CD4-positive, alpha-beta memory T cell (primary cell): ENCODE measurements at regions not wholly inside any gene's neighbourhood (a gene's known extent, or its start where the extent isn't known, plus 50 kb on each side); places are given as distances from the start of the nearest gene placed in this dataset.
A peak's percentile ranks its signal among the peaks of the same experiment; 100 is the strongest.
"Not testable (repeated sequence)": the region's sequence is repeated elsewhere in the genome, so short reads cannot be mapped to it uniquely, and the experiment has no call there.

ENCODE experiments used
- CTCF ChIA-PET: fragments of 350-600 bp; sonication (Branson Sonifier 250); formaldehyde crosslinking; loops from one replicate; lab custom pipeline; 2021; ENCODE audit warnings: inconsistent platforms; ENCODE audit not compliant: partially characterized antibody; lab: Charles Lee
- POLR2A ChIA-PET: fragments of 350-600 bp; sonication (Branson Sonifier 250); formaldehyde crosslinking; loops from one replicate; lab custom pipeline; 2021; ENCODE audit not compliant: partially characterized antibody; lab: Charles Lee
- DNase-seq, 5 donors: peaks; one replicate each; pipeline versions ENCODE4 v3.0.0 to v3.0.0-alpha.2; 2020 to 2022; ENCODE audit warnings: mixed read lengths in 1 of 5
- H3K27ac ChIP-seq: one replicate; pipeline ENCODE4 v1.7.0; 2013; ENCODE audit warnings: low read depth, low read length
- H3K27me3 ChIP-seq: 2 replicates; pipeline ENCODE4 v1.7.0; 2013; ENCODE audit warnings: mild to moderate bottlenecking, low read length, moderate library complexity; ENCODE audit not compliant: insufficient read depth
- H3K36me3 ChIP-seq: 2 replicates; pipeline ENCODE4 v1.7.0; 2013; ENCODE audit warnings: mild to moderate bottlenecking, low read length, moderate library complexity; ENCODE audit not compliant: insufficient read depth
- H3K4me1 ChIP-seq: 2 replicates; pipeline ENCODE4 v1.7.0; 2013; ENCODE audit warnings: mild to moderate bottlenecking, low read length, moderate library complexity; ENCODE audit not compliant: insufficient read depth
- H3K4me3 ChIP-seq, 2 donors: one replicate each; pipeline ENCODE4 v1.7.0; 2013; ENCODE audit warnings: low read length in 2 of 2, mild to moderate bottlenecking in 1 of 2
- H3K9me3 ChIP-seq, 2 donors: one replicate each; pipeline ENCODE4 v1.7.0; 2013; ENCODE audit warnings: low read length in 2 of 2, control low read depth in 1 of 2; ENCODE audit not compliant: control insufficient read depth in 1 of 2
- H3K27ac Mint-ChIP-seq, 7 donors: one replicate each; pipeline ENCODE4 v1.8.0; 2020 to 2021; ENCODE audit warnings: mixed read lengths in 7 of 7, mild to moderate bottlenecking in 6 of 7, inconsistent platforms in 3 of 7, moderate library complexity in 3 of 7
- H3K27me3 Mint-ChIP-seq, 2 donors: one replicate each; pipeline ENCODE4 v1.8.0; 2020 to 2021; ENCODE audit warnings: mixed read lengths in 2 of 2
- H3K36me3 Mint-ChIP-seq, 2 donors: one replicate each; pipeline ENCODE4 v1.8.0; 2020 to 2021; ENCODE audit warnings: mixed read lengths in 2 of 2, inconsistent platforms in 1 of 2, mild to moderate bottlenecking in 1 of 2
- H3K4me1 Mint-ChIP-seq, 4 donors: one replicate each; pipeline ENCODE4 v1.8.0; 2020 to 2021; ENCODE audit warnings: mixed read lengths in 4 of 4, mild to moderate bottlenecking in 1 of 4
- H3K4me3 Mint-ChIP-seq, 8 donors: one replicate each; pipeline ENCODE4 v1.8.0; 2020 to 2021; ENCODE audit warnings: mixed read lengths in 8 of 8, mild to moderate bottlenecking in 7 of 8, moderate library complexity in 6 of 8, inconsistent platforms in 3 of 8
- H3K9me3 Mint-ChIP-seq, 8 donors: one replicate each; pipeline ENCODE4 v1.8.0; 2020 to 2021; ENCODE audit warnings: mixed read lengths in 8 of 8, mild to moderate bottlenecking in 5 of 8, inconsistent platforms in 3 of 8, moderate library complexity in 1 of 8
- intact Hi-C: fragments of 100-400 bp; cut with micrococcal nuclease; formaldehyde crosslinking; loops from one replicate; pipeline ENCODE4 v1.15.1; 2023

DNA sequence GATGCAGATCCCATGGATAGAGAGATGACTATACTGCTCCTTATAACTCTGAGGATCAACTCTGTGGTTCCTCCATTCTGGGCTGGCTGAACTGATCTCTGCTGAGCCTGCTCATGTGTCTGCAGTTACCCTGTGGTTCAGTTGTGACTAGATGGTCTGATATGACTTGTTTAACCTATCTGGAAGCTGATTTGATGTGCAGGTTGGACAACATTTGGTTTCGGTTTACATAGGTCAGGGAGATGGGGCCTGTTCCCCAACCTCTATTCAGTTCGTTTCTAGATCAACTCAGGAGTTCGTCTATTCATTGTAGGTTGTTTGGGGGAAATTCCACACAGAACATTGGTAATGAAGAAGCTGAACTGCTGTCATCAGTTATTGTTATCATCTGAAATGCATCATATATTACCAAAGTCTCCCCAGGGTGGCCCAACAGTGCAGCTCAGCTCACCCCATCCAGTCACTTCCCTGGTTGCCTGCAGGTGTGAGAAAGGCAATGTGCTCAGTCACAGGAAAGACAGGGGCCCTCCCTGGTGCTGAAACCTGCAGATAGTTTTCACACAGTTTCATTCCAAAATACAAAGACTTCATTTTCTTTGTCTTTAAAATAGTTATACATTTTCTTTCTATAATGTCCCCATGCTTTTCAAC, 415.0 kb downstream of the RPIA start:
- H3K4me3 ChIP-seq, H3K27me3 ChIP-seq, CTCF ChIA-PET, H3K27ac Mint-ChIP-seq, H3K9me3 ChIP-seq, H3K4me3 Mint-ChIP-seq, H3K36me3 Mint-ChIP-seq, H3K4me1 Mint-ChIP-seq, POLR2A ChIA-PET, H3K4me1 ChIP-seq, H3K27ac ChIP-seq, DNase-seq, intact Hi-C loops, H3K36me3 ChIP-seq, H3K27me3 Mint-ChIP-seq, H3K9me3 Mint-ChIP-seq: not testable (repeated sequence)

GRCh38 chr2:89112434-89112833, 421.0 kb downstream of the RPIA start:
- CTCF ChIA-PET, intact Hi-C loops, DNase-seq, H3K27me3 Mint-ChIP-seq, H3K4me1 ChIP-seq, H3K36me3 ChIP-seq, H3K9me3 ChIP-seq, H3K27me3 ChIP-seq, H3K4me3 Mint-ChIP-seq, H3K27ac Mint-ChIP-seq, H3K27ac ChIP-seq, H3K36me3 Mint-ChIP-seq, POLR2A ChIA-PET, H3K9me3 Mint-ChIP-seq, H3K4me3 ChIP-seq, H3K4me1 Mint-ChIP-seq: not testable (repeated sequence)

DNA sequence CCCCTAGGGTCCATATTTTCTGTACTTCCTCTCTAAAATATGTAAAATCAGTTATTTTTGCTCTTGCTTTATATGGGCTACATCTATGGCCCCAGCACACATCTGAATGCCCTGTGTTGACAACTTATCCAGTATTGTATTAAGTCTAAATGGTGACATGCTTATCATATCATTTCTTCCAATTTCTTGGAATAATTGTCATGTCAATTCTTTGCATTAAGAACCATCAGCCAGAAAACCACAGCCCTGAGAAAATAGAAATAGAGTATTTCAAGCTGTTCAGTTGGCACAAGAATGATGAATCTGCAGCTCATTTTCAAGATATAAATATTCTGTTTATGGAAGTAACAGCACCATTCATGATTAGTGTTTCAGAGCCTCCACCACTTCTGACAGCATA, 421.8 kb downstream of the RPIA start:
- H3K27ac ChIP-seq, H3K36me3 ChIP-seq, H3K9me3 ChIP-seq, H3K27me3 ChIP-seq, intact Hi-C loops, DNase-seq, H3K9me3 Mint-ChIP-seq, POLR2A ChIA-PET, H3K4me3 ChIP-seq, H3K27me3 Mint-ChIP-seq, H3K36me3 Mint-ChIP-seq, CTCF ChIA-PET, H3K4me1 Mint-ChIP-seq, H3K4me1 ChIP-seq, H3K4me3 Mint-ChIP-seq: not testable (repeated sequence)
- peak overlapping the region in 1 of 7 donors; percentile 8 for H3K27ac Mint-ChIP-seq

DNA sequence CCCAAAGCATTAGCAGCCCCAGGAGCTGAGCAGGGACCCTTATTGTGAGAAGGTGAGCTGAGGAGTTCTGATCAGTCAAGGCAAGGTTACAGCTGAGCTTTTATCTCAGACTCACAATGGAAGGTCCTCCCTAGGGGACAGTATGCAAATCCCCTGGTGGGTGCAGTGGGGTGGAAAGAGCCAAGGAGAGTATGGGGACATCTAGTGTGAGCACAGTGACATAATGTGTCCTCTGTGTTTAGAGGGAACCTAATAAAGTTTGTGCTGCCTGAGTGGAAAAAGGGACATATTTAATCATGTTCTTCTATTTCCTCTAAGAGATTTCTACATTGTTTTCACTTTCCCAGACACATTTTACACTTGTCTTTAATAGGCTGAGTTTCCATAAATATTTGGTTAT, 438.0 kb downstream of the RPIA start:
- DNase-seq, H3K9me3 ChIP-seq, H3K27ac ChIP-seq, H3K4me3 Mint-ChIP-seq, H3K36me3 ChIP-seq, H3K4me3 ChIP-seq, intact Hi-C loops, H3K27me3 Mint-ChIP-seq, POLR2A ChIA-PET, H3K27me3 ChIP-seq, H3K27ac Mint-ChIP-seq, H3K9me3 Mint-ChIP-seq, CTCF ChIA-PET, H3K36me3 Mint-ChIP-seq, H3K4me1 ChIP-seq, H3K4me1 Mint-ChIP-seq: not testable (repeated sequence)

- H3K9me3 Mint-ChIP-seq, H3K27ac ChIP-seq, CTCF ChIA-PET, POLR2A ChIA-PET, H3K9me3 ChIP-seq, H3K36me3 Mint-ChIP-seq, intact Hi-C loops, DNase-seq, H3K4me1 Mint-ChIP-seq, H3K27ac Mint-ChIP-seq, H3K4me3 ChIP-seq, H3K27me3 ChIP-seq, H3K4me1 ChIP-seq, H3K27me3 Mint-ChIP-seq, H3K4me3 Mint-ChIP-seq, H3K36me3 ChIP-seq: not testable (repeated sequence)
Measured at GRCh38 chr2:89130665-89131308, 439.3 kb downstream of the RPIA start.

DNA sequence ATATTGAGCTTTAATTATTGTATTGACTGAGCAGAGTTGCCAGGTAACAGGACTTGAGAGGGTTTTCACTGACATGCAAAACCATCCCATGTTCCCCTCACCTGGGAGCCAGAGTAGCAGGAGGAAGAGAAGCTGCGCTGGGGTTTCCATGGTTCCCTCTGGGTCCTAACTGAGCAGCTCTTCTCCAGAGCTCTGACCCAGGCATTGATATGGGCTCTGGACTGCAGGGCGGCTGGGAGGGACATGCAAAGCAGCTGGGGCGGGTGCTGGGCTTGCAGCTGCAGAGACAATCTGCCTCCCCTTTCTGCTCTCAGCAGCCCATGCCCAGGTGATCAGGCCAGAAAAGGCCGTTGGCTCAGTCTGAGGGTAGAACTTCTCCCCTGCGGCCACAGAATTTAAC, 451.5 kb downstream of the RPIA start:
- H3K4me3 Mint-ChIP-seq, H3K36me3 Mint-ChIP-seq, DNase-seq, H3K4me1 ChIP-seq, intact Hi-C loops, H3K4me3 ChIP-seq, CTCF ChIA-PET, H3K36me3 ChIP-seq, POLR2A ChIA-PET, H3K9me3 ChIP-seq, H3K27me3 Mint-ChIP-seq, H3K4me1 Mint-ChIP-seq, H3K9me3 Mint-ChIP-seq, H3K27ac ChIP-seq, H3K27ac Mint-ChIP-seq, H3K27me3 ChIP-seq: not testable (repeated sequence)

- H3K4me3 Mint-ChIP-seq, H3K4me3 ChIP-seq, POLR2A ChIA-PET, H3K4me1 Mint-ChIP-seq, H3K36me3 Mint-ChIP-seq, H3K27me3 ChIP-seq, H3K27ac ChIP-seq, H3K4me1 ChIP-seq, H3K9me3 Mint-ChIP-seq, DNase-seq, H3K36me3 ChIP-seq, H3K27ac Mint-ChIP-seq, intact Hi-C loops, H3K9me3 ChIP-seq, CTCF ChIA-PET: not testable (repeated sequence)
- peaks cover 6 to 10% of the 10 kb centered on the region in 2 donors for H3K27me3 Mint-ChIP-seq
Measured at GRCh38 chr2:89145342-89145741, 453.9 kb downstream of the RPIA start.

- DNase-seq, H3K4me3 Mint-ChIP-seq, H3K27ac ChIP-seq, H3K27me3 ChIP-seq, POLR2A ChIA-PET, H3K9me3 Mint-ChIP-seq, H3K4me1 Mint-ChIP-seq, H3K4me1 ChIP-seq, H3K36me3 Mint-ChIP-seq, H3K4me3 ChIP-seq, H3K9me3 ChIP-seq, H3K27ac Mint-ChIP-seq, CTCF ChIA-PET, H3K36me3 ChIP-seq, intact Hi-C loops: not testable (repeated sequence)
- peaks cover 5 to 12% of the 10 kb centered on the region in 2 donors for H3K27me3 Mint-ChIP-seq
Measured at GRCh38 chr2:89148256-89148655, 456.8 kb downstream of the RPIA start.
